Testis (tissue), 2 donors: ENCODE measurements at regions not wholly inside any gene's neighbourhood (a gene's known extent, or its start where the extent isn't known, plus 50 kb on each side); places are given as distances from the start of the nearest gene placed in this dataset.

Experiments used
- DNase-seq: peaks from one replicate; pipeline ENCODE4 v3.0.0-alpha.2; 2019
- H3K27ac ChIP-seq, 2 donors: fragments of 200-600 bp; sonication (generic); one replicate each; pipeline ENCODE4 v1.5.1; 2019
- H3K27me3 ChIP-seq: fragments of 200-600 bp; sonication (generic); one replicate; pipeline ENCODE4 v1.5.1; 2019
- H3K36me3 ChIP-seq: fragments of 200-600 bp; sonication (generic); one replicate; pipeline ENCODE4 v1.5.1; 2017; ENCODE audit warnings: low read depth; ENCODE audit errors: missing control alignments
- H3K4me1 ChIP-seq: fragments of 200-600 bp; sonication (generic); one replicate; pipeline ENCODE4 v1.5.1; 2019
- H3K4me3 ChIP-seq, 2 donors: fragments of 200-600 bp; sonication (generic); one replicate each; pipeline ENCODE4 v1.5.1; 2017 to 2019
- H3K9me3 ChIP-seq: fragments of 200-600 bp; sonication (generic); one replicate; pipeline ENCODE4 v1.5.1; 2017
- CTCF ChIP-seq, 3 experiments: fragments of 450-650 bp in 2 of 3; fragments of 200-600 bp in 1 of 3; sonication (generic) in 1 of 3; IDR thresholded peaks; one replicate each; pipeline ENCODE4 v1.5.1; 2016 to 2019; ENCODE audit warnings: antibody characterized with exemption in 3 of 3, mild to moderate bottlenecking in 2 of 3, moderate library complexity in 1 of 3
- POLR2A ChIP-seq: fragments of 450-650 bp; IDR thresholded peaks from one replicate; pipeline ENCODE4 v1.6.1; 2017; ENCODE audit warnings: antibody characterized with exemption, mild to moderate bottlenecking, moderate library complexity
- WGBS, 2 donors: methylation state at CpG; one replicate each; pipeline ENCODE4 v1.1.5; 2018; 5-methylcytosine and 5-hydroxymethylcytosine counted together
- intact Hi-C: fragments of 100-400 bp; cut with DNase I; formaldehyde crosslinking; loops from one replicate; pipeline ENCODE4 v1.15.1; 2023; ENCODE audit warnings: low total_unique reads

GRCh38 chr10:30184397-30185033 lies 125.1 kb upstream of the JCAD start:
- intact Hi-C loops = no loop called here

DNA sequence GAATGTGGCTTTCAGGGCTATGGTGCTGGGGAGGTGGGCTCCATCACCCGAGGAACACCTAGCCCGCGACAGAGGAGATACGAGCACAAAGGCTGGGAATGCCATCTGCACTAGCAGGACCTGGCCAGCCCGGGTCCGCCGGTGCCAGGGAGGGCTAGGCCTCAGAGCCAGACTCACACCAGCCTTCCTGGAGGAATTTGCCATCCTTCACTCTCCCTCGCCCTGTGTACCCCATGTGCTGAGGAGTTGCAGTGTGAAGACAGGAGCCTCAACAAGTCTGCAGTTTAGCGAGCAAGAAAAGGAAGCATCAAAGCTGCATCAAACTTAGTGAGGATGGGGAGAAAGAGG lies 123.6 kb upstream of the JCAD start:
- H3K4me1 ChIP-seq = peaks cover 32% of the 10 kb centered on the region
- H3K4me3 ChIP-seq = no peak overlapping the region
- intact Hi-C loops = no loop called here
- DNase-seq = no peak
- whole genome bisulfite sequencing, 2 donors = 60 to 80% methylated on average over 2 to 9 of the region's 9 CpGs
- no peak for TF ChIP-seq POLR2A
- no peaks in the 10 kb centered on the region for H3K9me3 ChIP-seq
- no peak overlapping the region for H3K27ac ChIP-seq
- no peaks in the 10 kb centered on the region for H3K36me3 ChIP-seq
- no peaks in the 10 kb centered on the region for H3K27me3 ChIP-seq

More at GRCh38 chr10:30184397-30185033, 125.1 kb upstream of the JCAD start:
- Histone ChIP-seq H3K36me3 (no peaks in the 10 kb centered on the region), H3K4me3 (no peak overlapping the region), H3K4me1 (peaks cover 32% of the 10 kb centered on the region), H3K27me3 (no peaks in the 10 kb centered on the region), H3K9me3 (no peaks in the 10 kb centered on the region), H3K27ac (peak overlapping the region; percentile 19 to 55)
- peak; percentile 83 for DNase-seq
- 46 to 56% methylated on average over 6 to 7 of the region's 7 CpGs for WGBS, 2 donors
- no peak for TF ChIP-seq CTCF (IDR thresholded peaks at IDR 0.05)
- TF ChIP-seq POLR2A = no peak

DNA sequence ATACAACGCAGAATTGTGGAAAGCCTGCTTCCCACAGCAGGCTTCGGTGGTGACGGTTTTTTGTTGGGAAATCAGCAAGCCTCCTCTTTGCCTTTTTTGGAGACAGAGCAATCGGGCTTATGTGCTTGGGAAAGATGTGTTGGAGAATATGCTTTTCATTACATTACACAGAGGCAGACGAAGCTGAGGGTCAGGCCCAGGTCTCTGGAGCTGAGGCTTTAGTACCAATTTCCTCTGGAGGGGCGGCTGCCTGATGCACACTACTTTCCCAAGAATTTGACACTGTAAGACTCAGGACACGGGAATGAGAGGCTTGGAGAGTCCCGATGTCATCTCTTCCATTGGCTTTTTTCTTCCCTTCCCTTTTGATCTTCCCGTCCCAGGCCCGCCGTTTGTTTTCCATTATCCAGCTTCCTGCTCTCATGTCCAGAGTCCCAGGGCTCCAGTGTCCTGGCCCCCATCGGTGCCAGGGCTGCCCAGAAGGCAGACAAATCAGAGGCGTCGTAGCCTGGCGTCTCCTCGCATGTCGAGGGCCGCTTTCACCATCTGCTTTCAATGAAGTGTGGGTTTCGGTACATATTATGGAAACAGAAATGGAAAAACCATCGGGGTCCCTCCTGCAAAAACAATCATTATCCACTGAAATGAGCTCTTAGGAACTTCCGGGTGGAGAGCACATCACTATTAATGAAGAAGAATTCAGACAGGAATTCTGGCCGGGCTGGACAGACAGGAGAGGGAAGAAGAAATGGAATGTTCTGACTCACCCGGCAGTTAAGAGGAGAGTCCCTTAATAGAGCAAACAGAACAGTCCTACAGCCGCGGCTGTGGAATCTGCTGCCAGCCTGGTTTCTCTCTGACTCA lies 123.0 kb upstream of the JCAD start:
- no peak for TF ChIP-seq CTCF (IDR thresholded peaks at IDR 0.05)
- no peak for TF ChIP-seq POLR2A
- WGBS, 2 donors = 70 to 80% methylated on average over 25 of the region's 25 CpGs
- Histone ChIP-seq H3K4me3 (no peak overlapping the region), H3K27ac (no peak overlapping the region), H3K36me3 (no peaks in the 10 kb centered on the region), H3K27me3 (no peaks in the 10 kb centered on the region), H3K4me1 (peaks cover 32% of the 10 kb centered on the region), H3K9me3 (no peaks in the 10 kb centered on the region)
- no peak for DNase-seq
- intact Hi-C loops = no loop called here

DNA sequence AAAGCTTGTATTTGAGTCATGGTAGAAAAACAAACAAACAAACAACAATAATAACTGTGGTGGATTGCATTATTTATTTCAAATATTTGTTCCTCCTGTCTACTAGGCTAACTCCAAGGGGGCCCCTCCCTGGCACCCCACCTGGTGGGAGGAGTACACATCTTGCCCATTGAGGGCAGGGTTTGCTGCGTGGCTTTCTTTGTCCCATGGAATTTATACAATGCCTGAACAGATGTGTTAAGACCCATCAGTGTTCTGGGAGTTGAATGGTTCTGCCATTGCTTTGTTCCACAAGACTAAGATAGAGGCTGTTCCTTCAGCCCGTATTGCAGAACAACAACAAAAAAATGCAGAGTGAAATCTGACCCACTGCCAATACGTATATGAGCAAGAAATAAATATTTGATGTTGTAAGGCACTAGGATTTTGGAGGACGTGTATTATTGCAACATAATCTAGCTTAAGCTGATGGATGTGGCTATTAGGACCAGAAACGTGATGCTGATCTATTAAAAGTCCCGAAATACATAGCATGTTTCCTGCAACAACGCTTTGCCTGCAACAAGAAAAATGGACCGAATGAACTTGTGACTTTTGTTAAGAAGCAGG lies 119.1 kb upstream of the JCAD start:
- DNase-seq = no peak
- Histone ChIP-seq H3K36me3 (no peaks in the 10 kb centered on the region), H3K27ac (no peak overlapping the region), H3K4me3 (no peak overlapping the region), H3K27me3 (no peaks in the 10 kb centered on the region), H3K4me1 (peaks cover 3% of the 10 kb centered on the region), H3K9me3 (no peaks in the 10 kb centered on the region)
- intact Hi-C loops = no loop called here
- TF ChIP-seq CTCF (IDR thresholded peaks at IDR 0.05) (no peak), POLR2A (no peak)
- WGBS, 2 donors = 73 to 83% methylated on average over 8 of the region's 8 CpGs

- Histone ChIP-seq H3K27ac (no peak overlapping the region), H3K4me3 (no peak overlapping the region), H3K36me3 (no peaks in the 10 kb centered on the region), H3K9me3 (no peaks in the 10 kb centered on the region), H3K4me1 (no peaks in the 10 kb centered on the region), H3K27me3 (no peaks in the 10 kb centered on the region)
- intact Hi-C loops = no loop called here
- no peak for DNase-seq
- TF ChIP-seq CTCF (IDR thresholded peaks at IDR 0.05) (no peak), POLR2A (no peak)
- WGBS, 2 donors = 70 to 81% methylated on average over 10 of the region's 10 CpGs
Observed at GRCh38 chr10:30176776-30177533, 117.6 kb upstream of the JCAD start.
